GM21381 (cell line): ENCODE measurements at regions not wholly inside any gene's neighbourhood (a gene's known extent, or its start where the extent isn't known, plus 50 kb on each side); places are given as distances from the start of the nearest gene placed in this dataset.

Source experiments
- ATAC-seq: cut with Tn5 transposase; IDR thresholded peaks from one replicate; pipeline ENCODE4 v1.9.1; 2021; ENCODE audit warnings: mild to moderate bottlenecking, moderate library complexity; ENCODE audit not compliant: unreplicated experiment

DNA sequence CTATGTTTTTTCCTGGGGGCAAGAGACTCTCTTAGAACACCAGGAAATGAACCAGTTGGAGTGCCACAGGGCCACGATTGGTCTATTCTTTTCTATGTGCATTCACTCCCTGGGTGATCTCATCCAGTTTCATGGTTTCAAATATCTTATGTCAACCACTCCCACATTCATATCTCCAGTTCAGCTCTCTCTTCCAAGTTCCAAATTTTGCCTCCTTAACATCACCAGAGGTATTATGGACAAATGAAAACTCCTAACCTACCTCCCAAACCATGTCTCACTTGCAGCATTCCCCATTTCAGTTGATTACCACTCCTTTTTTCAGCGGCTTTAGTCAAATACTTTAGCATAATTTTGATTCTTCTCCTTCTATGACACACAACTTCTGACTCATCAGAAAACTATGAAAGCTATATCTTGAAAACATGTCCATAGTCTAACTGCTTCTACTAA lies 203.1 kb upstream of the SEMA6D start:
- ATAC-seq = no peak

DNA sequence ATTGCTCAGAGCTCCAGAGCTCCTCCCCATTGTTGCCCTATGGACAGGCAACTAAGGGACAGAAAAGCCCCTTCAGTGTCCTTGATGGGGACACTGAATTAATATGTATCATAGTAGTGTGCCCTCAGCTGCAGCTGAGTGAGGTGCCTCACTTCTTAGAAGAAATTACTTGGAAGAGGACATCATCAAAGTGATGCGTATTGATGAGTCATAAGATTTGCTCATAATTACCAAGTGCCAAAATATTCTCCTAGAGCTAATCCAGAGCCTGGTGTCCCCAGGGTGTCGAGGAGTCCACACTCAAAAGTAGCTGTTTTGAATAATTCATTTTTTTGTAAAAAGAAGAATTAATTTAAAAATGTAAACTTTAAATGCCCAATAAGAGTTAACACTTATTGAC lies 200.7 kb upstream of the SEMA6D start:
- ATAC-seq = no peak

DNA sequence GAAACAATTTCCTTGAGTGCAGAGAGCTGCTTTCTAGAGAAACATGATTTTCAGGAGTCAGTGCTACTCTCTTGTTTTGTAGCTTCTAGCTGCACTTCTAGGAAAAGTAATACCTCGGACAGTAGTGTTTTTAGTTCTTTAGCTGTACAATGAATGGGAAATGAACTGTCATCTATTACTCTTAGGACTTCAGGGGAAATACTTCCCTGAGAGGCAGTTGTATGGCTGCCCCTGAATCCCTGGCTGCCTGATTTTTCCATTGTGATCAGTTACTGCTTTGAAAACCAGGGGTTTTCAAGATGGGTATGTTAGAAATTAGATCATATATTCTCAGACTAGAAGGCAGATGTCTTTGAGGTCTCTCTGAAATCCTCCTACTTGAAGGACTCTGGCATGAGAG lies 200.3 kb upstream of the SEMA6D start:
- ATAC-seq = no peak

DNA sequence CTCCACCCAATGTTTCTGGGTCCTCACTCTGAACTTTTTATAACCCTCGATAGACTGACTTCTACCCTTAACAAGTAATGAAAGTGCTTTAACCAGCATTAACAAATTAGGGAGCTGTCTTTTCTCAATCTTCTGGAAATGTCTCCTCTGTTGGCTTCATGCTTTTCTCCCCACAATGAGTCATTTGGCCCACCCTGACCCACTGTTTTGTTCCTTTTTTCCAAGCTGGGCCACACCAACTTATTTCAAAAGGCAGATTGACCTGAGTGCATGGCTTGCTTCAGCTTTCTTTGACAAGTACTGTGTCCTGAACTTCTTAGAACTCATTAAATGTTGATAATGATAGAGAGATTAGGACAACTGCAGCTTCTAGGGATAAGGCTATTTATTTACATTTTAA lies 199.6 kb upstream of the SEMA6D start:
- ATAC-seq = no peak

DNA sequence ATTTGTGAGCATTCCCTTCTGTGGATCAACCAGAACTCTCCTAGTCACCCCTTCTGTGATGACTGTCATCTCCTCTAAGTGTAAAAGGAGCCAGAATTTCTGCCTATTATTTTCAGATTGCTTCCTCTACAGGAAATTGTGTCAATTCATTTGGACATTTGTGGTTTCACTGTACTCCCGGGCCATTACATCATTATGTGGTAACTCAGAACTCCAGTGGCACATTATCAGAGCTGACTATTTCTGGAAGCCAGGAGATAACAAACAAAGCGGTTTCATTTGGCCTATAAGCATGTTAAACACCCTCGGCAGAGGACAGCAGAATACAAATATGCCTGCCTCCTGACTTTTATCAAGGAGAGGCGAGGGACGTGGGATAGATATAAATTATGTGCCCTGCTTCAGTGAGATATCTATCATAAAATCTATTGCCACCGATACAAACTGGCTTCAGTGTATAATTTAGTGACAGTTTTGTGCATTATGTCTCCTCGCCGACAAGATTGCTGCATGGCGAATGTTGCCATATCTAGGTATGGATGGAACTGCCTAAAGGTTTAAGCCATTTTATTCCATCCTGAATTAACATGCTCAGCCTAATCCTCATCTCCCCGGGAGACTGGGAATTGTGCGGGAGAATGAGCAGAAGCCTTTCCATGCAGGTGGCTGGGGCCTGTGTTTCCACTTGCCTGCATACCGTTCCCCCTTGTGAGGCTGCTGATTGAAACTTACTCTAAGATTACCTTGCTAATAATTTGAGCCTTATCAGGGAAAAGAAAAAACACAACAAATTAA lies 193.4 kb upstream of the SEMA6D start:
- ATAC-seq = no peak

DNA sequence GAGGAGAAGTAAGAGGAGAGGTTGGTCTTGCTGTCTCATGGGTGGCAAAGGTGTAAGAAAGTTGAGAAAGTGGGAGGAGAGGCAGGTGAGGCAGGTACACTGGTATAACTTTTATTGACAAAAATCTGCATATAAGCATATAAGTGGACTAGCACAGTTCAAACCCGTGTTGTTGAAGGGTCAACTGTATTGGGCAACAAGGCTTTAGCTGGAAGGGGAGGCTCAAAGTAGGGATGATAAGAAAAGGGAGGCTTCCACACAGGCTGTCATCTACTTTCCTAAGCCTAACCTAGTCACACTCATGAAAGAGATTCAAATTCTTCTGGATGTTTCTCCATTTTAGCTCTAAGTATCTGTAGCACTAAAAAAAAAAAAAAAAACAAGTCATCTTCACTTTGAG lies 188.1 kb upstream of the SEMA6D start:
- no peak for ATAC-seq

DNA sequence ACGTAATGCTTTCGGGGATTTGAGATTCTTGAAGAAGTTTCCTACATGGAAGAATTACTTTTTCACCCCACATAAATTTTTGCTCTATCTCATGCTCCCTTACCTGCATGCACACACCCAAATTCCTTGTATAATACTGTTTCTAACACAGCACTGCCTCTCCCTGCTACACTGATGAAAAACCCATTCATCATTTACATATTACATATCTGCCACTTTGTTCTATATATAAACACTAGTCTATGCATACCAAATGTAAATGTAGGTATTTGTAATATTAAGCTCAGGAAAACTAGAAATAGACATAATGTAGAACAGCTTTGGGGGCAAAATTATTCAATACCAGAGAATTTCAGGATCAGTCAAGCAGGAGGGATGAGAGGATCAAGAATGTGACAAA lies 182.6 kb upstream of the SEMA6D start:
- no peak for ATAC-seq

DNA sequence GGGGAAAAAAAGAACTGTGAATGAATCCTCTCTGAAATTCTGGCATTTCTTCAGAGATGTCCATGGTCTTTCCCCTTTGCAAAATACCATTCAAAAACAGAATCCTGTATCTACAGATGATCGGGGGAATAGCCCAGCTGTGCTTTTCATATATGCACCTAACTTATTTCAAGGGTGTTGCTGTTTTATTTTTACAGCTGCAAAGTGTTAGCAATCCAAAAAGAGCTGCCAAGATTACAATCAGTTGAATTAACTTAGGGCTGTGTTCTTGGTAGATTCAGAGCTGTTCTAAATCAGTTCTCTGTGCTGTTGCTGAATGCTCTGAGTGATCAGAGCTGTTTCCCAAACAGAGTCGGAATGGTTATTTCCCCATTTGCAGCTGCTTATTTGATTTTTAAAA lies 175.7 kb upstream of the SEMA6D start:
- no peak for ATAC-seq

DNA sequence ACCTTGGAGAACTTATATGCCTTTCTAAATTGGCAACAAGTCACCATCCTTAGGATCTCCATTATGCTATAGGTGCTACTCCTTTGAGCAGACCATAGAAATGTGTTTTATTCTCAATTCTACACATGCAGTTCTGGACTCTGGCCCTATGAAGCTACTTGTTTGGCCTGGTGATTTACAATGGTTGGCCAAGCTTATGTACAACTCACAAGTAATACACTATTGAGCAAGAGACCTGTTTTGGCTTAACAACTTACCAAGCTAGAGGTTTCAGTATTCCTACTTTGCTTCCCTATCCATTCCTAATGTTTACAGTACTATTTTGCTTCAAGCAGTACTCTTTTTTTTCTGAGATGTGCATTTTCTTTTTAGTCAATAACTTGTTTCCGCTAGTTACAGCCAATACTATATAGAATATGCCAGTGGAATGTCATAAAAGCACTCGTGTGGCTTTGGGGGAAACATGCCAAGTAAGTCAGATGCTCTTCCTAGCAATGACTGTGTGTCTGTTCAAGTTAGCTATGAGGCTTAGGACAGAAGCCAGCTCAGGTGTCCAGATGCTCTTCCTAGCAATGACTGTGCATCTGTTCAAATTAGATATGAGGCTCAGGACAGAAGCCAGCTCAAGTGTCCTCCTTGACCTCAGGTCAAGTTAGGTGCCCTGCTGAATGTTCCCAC lies 174.9 kb upstream of the SEMA6D start:
- ATAC-seq = no peak

DNA sequence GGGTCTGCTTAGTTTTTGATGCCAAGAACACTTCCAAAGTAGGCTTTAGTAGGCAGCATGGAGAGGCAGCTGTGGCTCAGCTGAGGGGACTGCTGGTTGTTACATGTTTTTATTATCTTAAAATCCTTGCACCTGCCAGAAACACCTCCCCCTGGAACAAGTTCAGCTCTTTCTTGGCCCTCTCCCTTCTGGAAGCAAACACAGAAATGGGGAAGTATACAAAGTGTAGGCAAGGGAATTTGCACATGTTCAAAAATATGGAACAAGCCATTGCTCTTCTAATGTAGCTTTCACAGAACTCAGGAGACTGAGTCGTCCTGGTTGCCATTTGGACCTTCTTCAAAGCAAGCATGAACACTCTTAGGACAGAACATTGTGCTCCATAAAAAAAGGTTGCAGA lies 169.1 kb upstream of the SEMA6D start:
- no peak for ATAC-seq

DNA sequence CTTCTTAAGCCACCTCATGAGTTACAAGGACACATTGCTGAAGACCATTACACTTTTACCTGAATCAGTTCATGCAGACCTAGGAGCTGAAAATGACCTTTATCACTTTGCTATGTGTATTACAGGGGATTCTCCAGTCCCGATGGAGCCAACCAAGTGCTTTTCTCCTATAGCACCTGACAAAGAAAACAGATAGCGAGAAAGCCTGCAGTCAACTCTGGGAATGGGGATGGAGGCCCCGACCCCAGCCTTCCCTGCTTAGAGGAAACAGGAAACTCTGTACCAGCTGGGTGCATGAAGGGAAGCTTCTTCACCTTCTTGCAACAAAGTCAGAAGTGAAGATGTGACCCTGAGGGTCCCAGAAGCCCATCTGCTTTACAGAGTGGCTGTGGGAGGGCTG lies 168.3 kb upstream of the SEMA6D start:
- no peak for ATAC-seq

DNA sequence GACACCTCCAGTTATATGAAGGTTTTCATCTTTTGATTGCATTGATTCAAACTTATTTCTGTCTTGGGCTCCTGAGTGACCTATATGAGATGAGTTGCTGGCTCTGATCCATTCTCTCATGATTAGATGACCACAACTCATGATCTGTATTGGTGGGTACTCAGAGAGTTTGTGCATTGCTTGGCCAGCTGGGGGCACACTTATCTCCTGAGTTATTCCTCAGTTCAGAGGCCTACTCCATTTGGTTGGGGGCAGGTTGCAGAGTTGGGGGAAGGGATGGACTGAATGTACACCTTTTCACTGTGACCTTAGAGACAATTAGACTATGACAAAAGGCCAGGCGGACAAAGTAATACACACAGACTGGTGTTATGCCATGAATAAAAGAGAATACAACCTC lies 166.2 kb upstream of the SEMA6D start:
- no peak for ATAC-seq

DNA sequence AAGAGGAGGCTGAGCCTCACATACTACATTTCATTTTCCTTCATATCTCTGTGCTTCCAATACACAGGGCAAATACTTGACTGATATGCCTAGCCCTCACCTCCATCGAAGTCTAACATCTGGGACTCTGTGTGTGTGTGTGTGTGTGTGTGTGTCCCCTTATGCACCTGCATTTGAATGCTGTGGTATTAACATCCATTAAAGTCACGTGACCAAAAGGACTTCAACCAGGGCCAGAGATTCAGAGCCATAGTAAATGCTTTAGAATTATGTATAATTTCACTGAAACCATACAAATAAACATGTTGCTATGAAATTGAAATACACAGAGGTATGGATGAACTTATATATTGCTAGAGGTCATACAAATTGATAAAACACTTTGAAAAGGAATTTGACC lies 165.8 kb upstream of the SEMA6D start:
- ATAC-seq = no peak

DNA sequence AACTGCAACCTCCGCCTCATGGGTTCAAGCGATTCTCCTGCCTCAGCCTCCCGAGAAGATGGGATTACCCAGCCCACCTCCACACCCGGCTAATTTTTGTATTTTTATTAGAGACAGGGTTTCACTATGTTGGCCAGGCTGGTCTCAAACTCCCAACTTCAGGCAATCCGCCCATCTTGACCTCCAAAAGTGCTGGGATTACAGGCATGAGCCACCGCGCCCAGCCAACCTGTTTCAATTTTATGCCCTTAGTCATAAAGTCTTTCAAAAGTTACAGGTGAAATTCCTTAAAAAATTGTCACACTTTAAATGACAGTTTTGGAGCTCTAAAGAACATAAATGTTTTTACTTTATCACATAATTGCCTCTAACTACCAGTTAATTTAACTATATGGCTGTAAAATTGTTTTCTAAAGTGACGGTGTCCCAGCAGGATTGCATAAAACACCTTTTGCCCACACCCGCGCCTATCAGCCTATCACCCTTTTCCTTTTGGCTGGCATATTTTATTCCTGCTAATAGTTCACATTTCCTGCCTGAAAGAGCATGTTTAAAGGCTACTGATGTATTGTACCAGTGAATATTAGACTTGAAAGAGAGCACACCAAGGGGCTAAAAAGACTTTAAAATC lies 164.2 kb upstream of the SEMA6D start:
- ATAC-seq = no peak

DNA sequence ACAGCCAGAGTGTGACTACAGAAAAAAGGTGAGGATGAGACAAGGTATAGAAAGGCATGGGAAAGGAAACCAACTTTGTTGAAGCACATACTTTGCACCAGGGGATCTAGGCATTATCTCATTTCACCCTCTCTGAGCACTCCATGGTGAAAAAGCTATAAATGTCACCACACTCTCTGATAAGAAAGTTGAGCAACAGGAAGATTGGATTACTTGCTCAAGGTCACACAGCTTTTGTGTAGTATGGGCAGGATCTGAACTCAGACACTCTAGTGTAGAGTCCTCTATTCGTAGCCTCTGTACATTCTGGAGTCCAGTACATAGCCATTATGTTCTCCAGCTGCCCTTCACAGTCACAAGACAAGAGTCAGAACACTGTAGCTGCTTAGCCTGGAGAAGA lies 163.4 kb upstream of the SEMA6D start:
- ATAC-seq = no peak

DNA sequence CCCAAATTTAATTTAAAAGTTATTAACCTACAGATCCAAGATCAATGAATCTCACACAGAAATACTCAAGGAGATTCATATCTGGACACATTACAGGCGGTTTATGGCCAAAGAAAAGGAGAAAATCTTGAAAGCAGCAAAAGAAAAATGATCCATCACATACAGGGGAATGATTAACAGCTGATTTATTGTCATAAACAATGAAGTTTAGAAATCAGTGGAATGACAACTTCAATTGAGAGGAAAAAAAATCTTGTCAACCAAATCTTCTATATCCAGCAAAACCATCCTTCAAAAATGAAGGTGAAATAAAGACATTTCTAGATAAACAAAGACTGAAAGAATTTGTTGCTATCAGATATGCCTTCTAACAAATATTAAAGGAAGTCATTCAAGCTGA lies 156.2 kb upstream of the SEMA6D start:
- ATAC-seq = no peak

DNA sequence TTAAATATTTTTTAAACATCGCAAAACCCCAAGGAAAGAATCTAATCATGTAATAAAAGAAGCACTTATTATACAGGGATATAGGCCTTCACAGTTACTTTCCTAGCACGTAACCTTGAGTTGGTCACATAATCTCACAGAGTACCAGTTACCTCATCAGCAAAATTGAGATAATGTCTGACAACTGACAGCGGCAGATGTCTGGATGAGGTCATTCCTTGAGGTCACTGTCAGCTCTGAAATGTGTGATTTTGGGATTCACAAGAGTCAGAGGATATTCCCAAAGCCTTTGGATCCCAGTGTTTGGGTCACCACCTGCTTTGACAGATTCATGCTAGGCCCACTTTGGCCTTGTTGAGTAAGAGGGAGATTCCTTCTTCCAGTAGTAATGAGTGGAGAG lies 151.4 kb upstream of the SEMA6D start:
- no peak for ATAC-seq

DNA sequence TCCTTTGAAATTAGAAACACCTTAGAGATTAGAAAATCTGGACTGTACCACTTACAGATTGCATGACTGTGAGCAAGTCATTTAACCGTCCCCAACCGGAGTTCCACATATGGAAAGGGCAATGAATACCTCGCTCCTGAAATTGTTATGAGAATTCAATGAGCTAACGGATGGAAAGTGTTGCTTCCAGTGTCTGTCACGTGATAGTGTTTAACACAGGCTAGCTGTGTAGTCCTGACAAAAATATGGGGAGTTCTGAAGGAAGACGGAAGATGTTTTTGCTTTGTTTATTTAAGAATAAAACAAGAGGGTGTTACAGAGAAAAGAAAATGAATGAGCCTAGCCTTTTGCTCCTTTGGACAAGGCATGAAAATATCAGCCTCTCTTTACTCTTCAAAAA lies 150.7 kb upstream of the SEMA6D start:
- no peak for ATAC-seq

DNA sequence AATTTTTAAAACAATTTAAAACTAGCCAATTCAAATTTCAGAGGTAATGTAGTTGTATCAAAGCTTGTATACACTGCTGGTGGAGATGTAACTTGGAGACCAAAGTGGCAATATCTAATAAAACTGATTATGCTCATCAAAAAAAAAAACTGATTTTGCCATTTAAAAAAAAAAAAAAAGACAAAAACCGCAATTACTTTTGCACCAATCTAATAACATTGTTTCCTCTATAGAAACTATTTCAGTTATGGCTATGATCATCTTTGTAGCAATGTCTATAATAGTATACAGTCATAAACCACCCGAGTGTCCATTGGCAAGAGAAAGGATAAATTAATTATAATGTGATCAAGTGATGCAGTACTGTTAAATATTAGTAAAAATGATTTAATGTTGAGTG lies 149.3 kb upstream of the SEMA6D start:
- no peak for ATAC-seq

DNA sequence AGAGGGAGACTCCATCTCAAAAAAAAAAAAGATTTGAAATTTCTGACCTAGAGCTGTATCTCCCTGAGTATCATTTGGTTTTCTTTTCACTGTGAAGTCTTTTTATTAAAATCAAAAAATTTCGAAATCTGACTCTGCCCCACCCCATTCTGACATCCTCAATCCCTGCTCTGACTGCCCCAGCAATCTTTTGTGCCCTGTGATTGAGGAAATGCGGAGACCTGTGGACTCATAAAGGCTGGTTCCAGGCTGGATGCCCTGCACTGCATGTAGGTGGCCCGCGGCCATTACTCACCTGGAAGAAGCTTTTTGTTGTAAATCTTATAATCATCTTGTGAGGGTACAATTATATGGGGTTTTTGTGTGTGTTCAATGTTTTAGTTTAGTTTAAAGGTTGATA lies 147.3 kb upstream of the SEMA6D start:
- ATAC-seq = no peak

DNA sequence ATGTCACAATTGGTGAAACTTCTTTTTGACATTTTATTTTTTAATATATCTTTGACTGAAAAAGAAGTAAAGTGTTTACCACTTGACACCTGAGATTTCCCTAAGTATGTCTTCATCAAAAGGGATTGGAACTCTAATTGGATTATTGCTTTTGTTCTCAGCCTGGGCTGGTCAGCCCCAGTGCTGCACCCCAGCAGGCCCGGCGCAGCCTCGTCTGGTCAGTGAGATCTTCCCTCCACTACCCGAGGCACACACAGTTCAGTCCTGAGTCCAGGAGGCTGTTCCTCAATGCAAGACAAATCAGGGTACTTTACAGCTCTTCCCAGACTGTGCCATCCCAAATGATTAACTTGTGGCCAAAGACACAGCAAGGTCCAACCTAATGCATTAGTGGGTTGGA lies 146.9 kb upstream of the SEMA6D start:
- no peak for ATAC-seq
